Activated T-cell treated with anti-CD3 and anti-CD28 coated beads for 48 hours (primary cell): ENCODE measurements at regions not wholly inside any gene's neighbourhood (a gene's known extent, or its start where the extent isn't known, plus 50 kb on each side); places are given as distances from the start of the nearest gene placed in this dataset.
"Not testable (repeated sequence)": the region's sequence is repeated elsewhere in the genome, so short reads cannot be mapped to it uniquely, and the experiment has no call there.

ENCODE experiments used
- DNase-seq: peaks from one replicate; pipeline ENCODE4 v3.0.0-alpha.2; 2020; ENCODE audit warnings: low read depth

- no peak for DNase-seq
Observed at GRCh38 chr2:13611939-13612338, 895.2 kb downstream of the TRIB2 start.

GRCh38 chr2:13616059-13616458 is 899.3 kb downstream of the TRIB2 start:
- DNase-seq = no peak

- no peak for DNase-seq
Observed at GRCh38 chr2:13616616-13617015, 899.9 kb downstream of the TRIB2 start.

- DNase-seq = no peak
Observed at GRCh38 chr2:13628122-13628521, 911.4 kb downstream of the TRIB2 start.

GRCh38 chr2:13638181-13638580 is 921.4 kb downstream of the TRIB2 start:
- DNase-seq = no peak

- no peak for DNase-seq
Observed at GRCh38 chr2:13649918-13650317, 933.2 kb downstream of the TRIB2 start.

GRCh38 chr2:13650586-13651180 is 933.9 kb downstream of the TRIB2 start:
- DNase-seq = no peak

GRCh38 chr2:13651684-13652131 is 935.0 kb downstream of the TRIB2 start:
- DNase-seq = no peak

GRCh38 chr2:13652531-13653313 is 936.0 kb downstream of the TRIB2 start:
- DNase-seq = no peak

GRCh38 chr2:13654416-13654815 is 937.7 kb downstream of the TRIB2 start:
- DNase-seq = no peak

- no peak for DNase-seq
Observed at GRCh38 chr2:13660231-13660630, 943.5 kb downstream of the TRIB2 start.

- no peak for DNase-seq
Observed at GRCh38 chr2:13662055-13662454, 945.3 kb downstream of the TRIB2 start.

- no peak for DNase-seq
Observed at GRCh38 chr2:13666582-13667414, 950.1 kb downstream of the TRIB2 start.

GRCh38 chr2:13667415-13667757 is 950.6 kb downstream of the TRIB2 start:
- no peak for DNase-seq

- DNase-seq = no peak
Observed at GRCh38 chr2:13669607-13670006, 952.9 kb downstream of the TRIB2 start.

- not testable (repeated sequence) for DNase-seq
Observed at GRCh38 chr2:13673821-13674220, 957.1 kb downstream of the TRIB2 start.

- DNase-seq = no peak
Observed at GRCh38 chr2:13676269-13676668, 956.2 kb upstream of the LRATD1 start.

GRCh38 chr2:13681936-13682335 is 950.6 kb upstream of the LRATD1 start:
- no peak for DNase-seq

- DNase-seq = no peak
Observed at GRCh38 chr2:13682540-13683272, 949.8 kb upstream of the LRATD1 start.

GRCh38 chr2:13686262-13686661 is 946.3 kb upstream of the LRATD1 start:
- DNase-seq = no peak

GRCh38 chr2:13694673-13695072 is 937.8 kb upstream of the LRATD1 start:
- DNase-seq = no peak

GRCh38 chr2:13696601-13697000 is 935.9 kb upstream of the LRATD1 start:
- no peak for DNase-seq
